ENCODE measurements at regions not wholly inside any gene's neighbourhood (a gene's known extent, or its start where the extent isn't known, plus 50 kb on each side); places are given as distances from the start of the nearest gene placed in this dataset.
"Not testable (repeated sequence)": the region's sequence is repeated elsewhere in the genome, so short reads cannot be mapped to it uniquely, and the experiment has no call there.

DNA sequence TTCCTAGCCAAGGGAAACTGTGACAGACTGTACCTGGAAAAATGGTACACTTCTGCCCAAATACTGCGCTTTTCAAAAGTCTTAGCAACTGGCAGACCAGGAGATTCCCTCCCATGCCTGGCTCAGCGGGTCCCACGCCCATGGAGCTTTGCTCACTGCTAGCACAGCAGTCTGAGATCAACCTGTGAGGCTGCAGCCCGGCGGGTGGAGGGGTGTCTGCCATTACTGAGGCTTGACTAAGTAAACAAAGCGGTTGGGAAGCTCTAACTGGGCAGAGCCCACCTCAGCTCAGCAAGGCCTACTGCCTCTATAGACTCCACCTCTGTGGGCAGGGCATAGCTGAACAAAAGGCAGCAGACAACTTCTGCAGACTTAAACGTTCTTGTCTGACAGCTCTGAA, 74.5 kb downstream of the CFAP44 start:
- TF ChIP-seq, protein P1, sequence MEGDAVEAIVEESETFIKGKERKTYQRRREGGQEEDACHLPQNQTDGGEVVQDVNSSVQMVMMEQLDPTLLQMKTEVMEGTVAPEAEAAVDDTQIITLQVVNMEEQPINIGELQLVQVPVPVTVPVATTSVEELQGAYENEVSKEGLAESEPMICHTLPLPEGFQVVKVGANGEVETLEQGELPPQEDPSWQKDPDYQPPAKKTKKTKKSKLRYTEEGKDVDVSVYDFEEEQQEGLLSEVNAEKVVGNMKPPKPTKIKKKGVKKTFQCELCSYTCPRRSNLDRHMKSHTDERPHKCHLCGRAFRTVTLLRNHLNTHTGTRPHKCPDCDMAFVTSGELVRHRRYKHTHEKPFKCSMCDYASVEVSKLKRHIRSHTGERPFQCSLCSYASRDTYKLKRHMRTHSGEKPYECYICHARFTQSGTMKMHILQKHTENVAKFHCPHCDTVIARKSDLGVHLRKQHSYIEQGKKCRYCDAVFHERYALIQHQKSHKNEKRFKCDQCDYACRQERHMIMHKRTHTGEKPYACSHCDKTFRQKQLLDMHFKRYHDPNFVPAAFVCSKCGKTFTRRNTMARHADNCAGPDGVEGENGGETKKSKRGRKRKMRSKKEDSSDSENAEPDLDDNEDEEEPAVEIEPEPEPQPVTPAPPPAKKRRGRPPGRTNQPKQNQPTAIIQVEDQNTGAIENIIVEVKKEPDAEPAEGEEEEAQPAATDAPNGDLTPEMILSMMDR (conservative IDR thresholded peaks at IDR 0.05; ENCODE audit: low read depth, low read length), result not testable (repeated sequence)
- TF ChIP-seq, protein P2, sequence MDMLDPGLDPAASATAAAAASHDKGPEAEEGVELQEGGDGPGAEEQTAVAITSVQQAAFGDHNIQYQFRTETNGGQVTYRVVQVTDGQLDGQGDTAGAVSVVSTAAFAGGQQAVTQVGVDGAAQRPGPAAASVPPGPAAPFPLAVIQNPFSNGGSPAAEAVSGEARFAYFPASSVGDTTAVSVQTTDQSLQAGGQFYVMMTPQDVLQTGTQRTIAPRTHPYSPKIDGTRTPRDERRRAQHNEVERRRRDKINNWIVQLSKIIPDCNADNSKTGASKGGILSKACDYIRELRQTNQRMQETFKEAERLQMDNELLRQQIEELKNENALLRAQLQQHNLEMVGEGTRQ (IDR thresholded peaks at IDR 0.05; ENCODE audit: low read depth, low read length), result not testable (repeated sequence)
- TF ChIP-seq POLR2A (IDR thresholded peaks at IDR 0.05; ENCODE audit: low read depth, low read length); CEBPB (IDR thresholded peaks at IDR 0.05; ENCODE audit: low read depth, low read length); CHD1 (IDR thresholded peaks at IDR 0.05; ENCODE audit: low read depth, low read length); MAZ (IDR thresholded peaks at IDR 0.05; ENCODE audit: borderline replicate concordance, low read depth, low read length): not testable (repeated sequence)
- TF ChIP-seq, protein P3, sequence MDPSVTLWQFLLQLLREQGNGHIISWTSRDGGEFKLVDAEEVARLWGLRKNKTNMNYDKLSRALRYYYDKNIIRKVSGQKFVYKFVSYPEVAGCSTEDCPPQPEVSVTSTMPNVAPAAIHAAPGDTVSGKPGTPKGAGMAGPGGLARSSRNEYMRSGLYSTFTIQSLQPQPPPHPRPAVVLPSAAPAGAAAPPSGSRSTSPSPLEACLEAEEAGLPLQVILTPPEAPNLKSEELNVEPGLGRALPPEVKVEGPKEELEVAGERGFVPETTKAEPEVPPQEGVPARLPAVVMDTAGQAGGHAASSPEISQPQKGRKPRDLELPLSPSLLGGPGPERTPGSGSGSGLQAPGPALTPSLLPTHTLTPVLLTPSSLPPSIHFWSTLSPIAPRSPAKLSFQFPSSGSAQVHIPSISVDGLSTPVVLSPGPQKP (IDR thresholded peaks at IDR 0.05; ENCODE audit: borderline replicate concordance, low read depth, low read length), result not testable (repeated sequence)
